ENCODE measurements at regions not wholly inside any gene's neighbourhood (a gene's known extent, or its start where the extent isn't known, plus 50 kb on each side); places are given as distances from the start of the nearest gene placed in this dataset.

DNA sequence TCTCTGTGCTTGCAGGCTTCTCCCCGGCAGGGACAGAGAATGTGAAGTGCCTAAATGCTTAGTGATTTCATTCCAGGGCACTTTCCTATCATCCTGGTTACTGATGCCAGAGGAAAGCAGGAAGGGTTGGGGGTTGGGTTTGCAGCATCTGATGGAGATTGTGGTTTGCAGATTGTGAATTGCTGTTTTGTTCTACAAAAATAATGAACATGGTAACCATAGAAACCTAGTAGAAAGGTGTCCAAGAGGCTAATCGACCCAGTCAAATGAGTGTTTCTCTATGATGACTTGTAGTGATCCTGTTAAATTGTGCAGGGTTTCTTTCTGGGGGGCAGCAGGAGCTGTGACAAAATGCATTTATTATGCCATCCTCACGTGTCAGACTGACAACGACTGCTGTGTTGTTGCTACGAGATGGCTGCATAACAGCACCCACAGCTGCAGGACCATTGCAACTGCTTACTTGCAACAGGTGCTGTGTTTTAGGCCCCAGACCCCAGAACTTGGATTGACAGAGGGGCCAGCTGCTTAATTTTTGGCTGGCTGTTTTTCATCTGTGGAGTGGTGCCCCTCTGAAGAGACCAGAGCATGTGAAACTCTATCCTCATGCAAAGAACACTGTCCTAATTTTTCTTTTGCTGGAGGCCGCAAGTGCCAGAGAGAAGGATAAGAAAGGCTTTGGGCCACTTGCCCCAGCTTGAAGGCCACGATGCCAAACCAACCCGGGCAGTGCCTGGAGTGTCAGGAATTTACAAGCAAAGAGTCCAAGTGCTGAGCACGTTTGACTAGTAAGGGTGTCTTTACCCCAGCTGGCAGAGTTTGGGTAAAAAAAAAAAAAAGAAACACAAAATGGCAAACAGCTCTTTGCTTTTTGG lies 397.8 kb downstream of the GADD45G start:
- TF ChIP-seq, protein P1, sequence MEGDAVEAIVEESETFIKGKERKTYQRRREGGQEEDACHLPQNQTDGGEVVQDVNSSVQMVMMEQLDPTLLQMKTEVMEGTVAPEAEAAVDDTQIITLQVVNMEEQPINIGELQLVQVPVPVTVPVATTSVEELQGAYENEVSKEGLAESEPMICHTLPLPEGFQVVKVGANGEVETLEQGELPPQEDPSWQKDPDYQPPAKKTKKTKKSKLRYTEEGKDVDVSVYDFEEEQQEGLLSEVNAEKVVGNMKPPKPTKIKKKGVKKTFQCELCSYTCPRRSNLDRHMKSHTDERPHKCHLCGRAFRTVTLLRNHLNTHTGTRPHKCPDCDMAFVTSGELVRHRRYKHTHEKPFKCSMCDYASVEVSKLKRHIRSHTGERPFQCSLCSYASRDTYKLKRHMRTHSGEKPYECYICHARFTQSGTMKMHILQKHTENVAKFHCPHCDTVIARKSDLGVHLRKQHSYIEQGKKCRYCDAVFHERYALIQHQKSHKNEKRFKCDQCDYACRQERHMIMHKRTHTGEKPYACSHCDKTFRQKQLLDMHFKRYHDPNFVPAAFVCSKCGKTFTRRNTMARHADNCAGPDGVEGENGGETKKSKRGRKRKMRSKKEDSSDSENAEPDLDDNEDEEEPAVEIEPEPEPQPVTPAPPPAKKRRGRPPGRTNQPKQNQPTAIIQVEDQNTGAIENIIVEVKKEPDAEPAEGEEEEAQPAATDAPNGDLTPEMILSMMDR (IDR thresholded peaks at IDR 0.05): no peak
- TF ChIP-seq POLR2AphosphoS5 (IDR thresholded peaks at IDR 0.05; ENCODE audit: low read depth, low read length) (no peak), FOXJ3 (CRISPR knock-in tag; IDR thresholded peaks at IDR 0.05) (no peak), GATA2 (CRISPR knock-in tag; IDR thresholded peaks at IDR 0.05) (no peak), RFX5 (IDR thresholded peaks at IDR 0.05; ENCODE audit: low read length) (no peak), EZH2phosphoT487 (IDR thresholded peaks at IDR 0.05; ENCODE audit: borderline replicate concordance, low read depth) (no peak), RXRA (IDR thresholded peaks at IDR 0.05; ENCODE audit: borderline replicate concordance, low read depth) (no peak), SMC3 (IDR thresholded peaks at IDR 0.05; ENCODE audit: low read depth, low read length) (no peak), SIN3A (IDR thresholded peaks at IDR 0.05; ENCODE audit: borderline replicate concordance, low read depth, low read length) (no peak), RCOR1 (IDR thresholded peaks at IDR 0.05; ENCODE audit: low read length) (no peak), MXI1 (IDR thresholded peaks at IDR 0.05; ENCODE audit: low read depth, low read length) (no peak)
- TF ChIP-seq, protein P2, sequence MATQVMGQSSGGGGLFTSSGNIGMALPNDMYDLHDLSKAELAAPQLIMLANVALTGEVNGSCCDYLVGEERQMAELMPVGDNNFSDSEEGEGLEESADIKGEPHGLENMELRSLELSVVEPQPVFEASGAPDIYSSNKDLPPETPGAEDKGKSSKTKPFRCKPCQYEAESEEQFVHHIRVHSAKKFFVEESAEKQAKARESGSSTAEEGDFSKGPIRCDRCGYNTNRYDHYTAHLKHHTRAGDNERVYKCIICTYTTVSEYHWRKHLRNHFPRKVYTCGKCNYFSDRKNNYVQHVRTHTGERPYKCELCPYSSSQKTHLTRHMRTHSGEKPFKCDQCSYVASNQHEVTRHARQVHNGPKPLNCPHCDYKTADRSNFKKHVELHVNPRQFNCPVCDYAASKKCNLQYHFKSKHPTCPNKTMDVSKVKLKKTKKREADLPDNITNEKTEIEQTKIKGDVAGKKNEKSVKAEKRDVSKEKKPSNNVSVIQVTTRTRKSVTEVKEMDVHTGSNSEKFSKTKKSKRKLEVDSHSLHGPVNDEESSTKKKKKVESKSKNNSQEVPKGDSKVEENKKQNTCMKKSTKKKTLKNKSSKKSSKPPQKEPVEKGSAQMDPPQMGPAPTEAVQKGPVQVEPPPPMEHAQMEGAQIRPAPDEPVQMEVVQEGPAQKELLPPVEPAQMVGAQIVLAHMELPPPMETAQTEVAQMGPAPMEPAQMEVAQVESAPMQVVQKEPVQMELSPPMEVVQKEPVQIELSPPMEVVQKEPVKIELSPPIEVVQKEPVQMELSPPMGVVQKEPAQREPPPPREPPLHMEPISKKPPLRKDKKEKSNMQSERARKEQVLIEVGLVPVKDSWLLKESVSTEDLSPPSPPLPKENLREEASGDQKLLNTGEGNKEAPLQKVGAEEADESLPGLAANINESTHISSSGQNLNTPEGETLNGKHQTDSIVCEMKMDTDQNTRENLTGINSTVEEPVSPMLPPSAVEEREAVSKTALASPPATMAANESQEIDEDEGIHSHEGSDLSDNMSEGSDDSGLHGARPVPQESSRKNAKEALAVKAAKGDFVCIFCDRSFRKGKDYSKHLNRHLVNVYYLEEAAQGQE (IDR thresholded peaks at IDR 0.05; ENCODE audit: low read depth, low read length): no peak

Measured in SK-N-SH (cell line).